HCT116 (cell line): ENCODE measurements at regions not wholly inside any gene's neighbourhood (a gene's known extent, or its start where the extent isn't known, plus 50 kb on each side); places are given as distances from the start of the nearest gene placed in this dataset.

Experiments used
- ATAC-seq: fragments of 200-7000 bp; cut with Tn5 transposase; 2 replicates; pipeline ENCODE4 v1.9.1; 2020; ENCODE audit warnings: mild to moderate bottlenecking, moderate library complexity
- BruUV-seq: library from RNA; stranded (reverse); fragments of 400-500 nt; replicated peaks from 2 replicates; lab custom pipeline; 2021; lab: Mats Ljungman, UMichigan
- CTCF ChIA-PET: fragments of 300-600 bp; sonication (Branson Sonifier 250); formaldehyde crosslinking; loops from one replicate; lab custom pipeline; 2021; ENCODE audit warnings: antibody characterized with exemption; lab: Charles Lee
- POLR2A ChIA-PET: fragments of 300-600, 350-600 bp; sonication (Branson Sonifier 250); formaldehyde crosslinking; loops from one replicate; lab custom pipeline; 2021; ENCODE audit warnings: antibody characterized with exemption; lab: Charles Lee
- RAD21 ChIA-PET, 2 experiments: fragments of 300-600 bp; sonication (Branson Sonifier 250); formaldehyde crosslinking; loops; one replicate each; lab custom pipeline; 2023; ENCODE audit warnings: low total read pairs in 2 of 2; ENCODE audit not compliant: uncharacterized antibody in 2 of 2, unreplicated experiment in 2 of 2, low non-redundant PET in 1 of 2; lab: Charles Lee
- DNase-seq: peaks from one replicate; pipeline ENCODE4 v3.0.0-alpha.2; 2010; ENCODE audit warnings: low read depth, low spot score
- H2AFZ ChIP-seq: fragments of 200-600 bp; shearing (Covaris generic), sonication (generic); 2 replicates; pipeline ENCODE4 v1.6.1; 2017; ENCODE audit warnings: low read depth, mixed run types, mixed read lengths, antibody characterized with exemption, low read length; ENCODE audit not compliant: poor library complexity, severe bottlenecking
- H3K27ac ChIP-seq: 2 replicates; pipeline ENCODE4 v1.5.1; 2012; ENCODE audit warnings: low read depth, low read length
- H3K27me3 ChIP-seq: fragments of 200-600 bp; sonication (generic); 2 replicates; pipeline ENCODE4 v1.6.1; 2016; ENCODE audit warnings: mixed run types, low read length, mixed read lengths; ENCODE audit not compliant: insufficient read depth
- H3K36me3 ChIP-seq, 2 experiments: fragments of 200-500 bp in 1 of 2; fragments of 200-600 bp in 1 of 2; sonication (Bioruptor generic) in 1 of 2; sonication (generic) in 1 of 2; 2 replicates each; pipeline versions ENCODE4 v1.5.1 to v1.6.1; 2014 to 2016; ENCODE audit warnings: low read length in 2 of 2, inconsistent platforms in 1 of 2, mixed read lengths in 1 of 2, mixed run types in 1 of 2; ENCODE audit not compliant: insufficient read depth in 2 of 2, control insufficient read depth in 1 of 2
- H3K4me1 ChIP-seq, 2 experiments: fragments of 200-600 bp in 1 of 2; sonication (generic) in 1 of 2; 2 replicates each; pipeline versions ENCODE4 v1.5.1 to v1.6.1; 2012 to 2017; ENCODE audit warnings: low read length in 2 of 2, inconsistent platforms in 1 of 2, mild to moderate bottlenecking in 1 of 2, mixed read lengths in 1 of 2, mixed run types in 1 of 2, moderate library complexity in 1 of 2; ENCODE audit not compliant: insufficient read depth in 2 of 2, control insufficient read depth in 1 of 2
- H3K4me2 ChIP-seq: fragments of 200-600 bp; sonication (generic); 2 replicates; pipeline ENCODE4 v1.6.1; 2017; ENCODE audit warnings: mixed run types, low read length, mixed read lengths
- H3K4me3 ChIP-seq, 2 experiments: fragments of 200-600 bp in 1 of 2; sonication (generic) in 1 of 2; replicated peaks in 1 of 2; 2 replicates each; pipeline ENCODE4 v1.5.1; 2011 to 2016; ENCODE audit warnings: low read length in 2 of 2, control low read depth in 1 of 2, low read depth in 1 of 2, mild to moderate bottlenecking in 1 of 2, mixed read lengths in 1 of 2, mixed run types in 1 of 2
- H3K79me2 ChIP-seq: fragments of 200-600 bp; sonication (generic); 2 replicates; pipeline ENCODE4 v1.6.1; 2017; ENCODE audit warnings: mild to moderate bottlenecking, mixed run types, low read length, moderate library complexity, mixed read lengths; ENCODE audit not compliant: insufficient read depth
- H3K9ac ChIP-seq: fragments of 200-600 bp; sonication (generic); 2 replicates; pipeline ENCODE4 v1.6.1; 2016; ENCODE audit warnings: low read length, mixed read lengths
- H3K9me2 ChIP-seq: fragments of 200-600 bp; sonication (generic), shearing (Covaris generic); 2 replicates; pipeline ENCODE4 v1.6.1; 2017; ENCODE audit warnings: mixed run types, mild to moderate bottlenecking, moderate library complexity; ENCODE audit not compliant: insufficient read depth
- H3K9me3 ChIP-seq, 2 experiments: fragments of 200-500 bp in 1 of 2; fragments of 200-600 bp in 1 of 2; sonication (Bioruptor generic) in 1 of 2; sonication (generic) in 1 of 2; 2 replicates each; pipeline ENCODE4 v1.6.1; 2014 to 2017; ENCODE audit warnings: low read length in 2 of 2, mixed read lengths in 2 of 2, inconsistent platforms in 1 of 2, low read depth in 1 of 2, mild to moderate bottlenecking in 1 of 2, mixed run types in 1 of 2, moderate library complexity in 1 of 2; ENCODE audit not compliant: control insufficient read depth in 1 of 2, insufficient read depth in 1 of 2
- H4K20me1 ChIP-seq: fragments of 200-600 bp; sonication (generic), shearing (Covaris generic); 2 replicates; pipeline ENCODE4 v1.6.1; 2017; ENCODE audit warnings: mixed run types, mild to moderate bottlenecking, moderate library complexity; ENCODE audit not compliant: insufficient read depth
- CBX3 ChIP-seq: IDR thresholded peaks from 2 replicates; pipeline ENCODE4 v1.6.1; 2012; ENCODE audit warnings: low read depth
- CEBPB ChIP-seq: IDR thresholded peaks from 2 replicates; pipeline ENCODE4 v1.6.1; 2012; ENCODE audit warnings: low read depth
- EGR1 ChIP-seq: IDR thresholded peaks from 2 replicates; pipeline ENCODE4 v1.6.1; 2012; ENCODE audit warnings: low read depth
- EZH2phosphoT487 ChIP-seq: fragments of 200-600 bp; IDR thresholded peaks from 2 replicates; pipeline ENCODE4 v1.6.1; 2018; ENCODE audit warnings: antibody characterized with exemption, borderline replicate concordance
- JUND ChIP-seq: IDR thresholded peaks from 2 replicates; pipeline ENCODE4 v1.6.1; 2012
- POLR2A ChIP-seq: IDR thresholded peaks from 2 replicates; pipeline ENCODE4 v1.7.0; 2011; ENCODE audit warnings: borderline replicate concordance; ENCODE audit not compliant: insufficient read depth, insufficient read length; ENCODE audit errors: extremely low read depth
- RAD21 ChIP-seq: IDR thresholded peaks from 2 replicates; pipeline ENCODE4 v1.6.1; 2012; ENCODE audit warnings: low read depth, mild to moderate bottlenecking
- REST ChIP-seq: IDR thresholded peaks from 2 replicates; pipeline ENCODE4 v1.6.1; 2012; ENCODE audit warnings: low read depth
- SIN3A ChIP-seq: IDR thresholded peaks from 2 replicates; pipeline ENCODE4 v1.6.1; 2012; ENCODE audit warnings: low read depth
- SP1 ChIP-seq: IDR thresholded peaks from 2 replicates; pipeline ENCODE4 v1.6.1; 2012; ENCODE audit warnings: low read depth
- SRF ChIP-seq: IDR thresholded peaks from 2 replicates; pipeline ENCODE4 v1.6.1; 2012; ENCODE audit warnings: low read depth
- TCF7L2 ChIP-seq: IDR thresholded peaks from 2 replicates; pipeline ENCODE4 v1.7.0; 2011; ENCODE audit warnings: borderline replicate concordance, inconsistent platforms; ENCODE audit not compliant: insufficient read depth, insufficient read length; ENCODE audit errors: extremely low read depth
- ZBTB33 ChIP-seq: IDR thresholded peaks from 2 replicates; pipeline ENCODE4 v1.6.1; 2011; ENCODE audit warnings: mild to moderate bottlenecking, low read length, moderate library complexity; ENCODE audit not compliant: insufficient replicate concordance; ENCODE audit errors: extremely low read depth
- intact Hi-C: fragments of 100-400 bp; cut with micrococcal nuclease; formaldehyde crosslinking; loops from 2 replicates; pipeline ENCODE4 v1.10.0; 2022

GRCh38 chr21:35737449-35737848 lies 322.9 kb downstream of the SETD4 start:
- no peak for TF ChIP-seq CBX3
- TF ChIP-seq SP1: no peak
- no peak for TF ChIP-seq JUND
- no peak for TF ChIP-seq TCF7L2
- no peak for TF ChIP-seq EZH2phosphoT487
- TF ChIP-seq SIN3A: no peak
- TF ChIP-seq CEBPB: no peak
- no peak for TF ChIP-seq POLR2A
- TF ChIP-seq SRF: no peak
- no peak for TF ChIP-seq EGR1
- no peak for TF ChIP-seq RAD21
- no peak for TF ChIP-seq ZBTB33
- TF ChIP-seq REST: no peak
- TF ChIP-seq, all 23 proteins: peak for 0
- Histone ChIP-seq H2AFZ (no peak overlapping the region), H3K79me2 (no peaks in the 10 kb centered on the region), H3K36me3 (no peaks in the 10 kb centered on the region), H3K9me3 (peaks cover 2 to 3% of the 10 kb centered on the region in 2 experiments; a peak in 1 of 4 replicates), H3K4me3 (no peak overlapping the region), H3K9me2 (no peaks in the 10 kb centered on the region), H3K27me3 (no peaks in the 10 kb centered on the region), H4K20me1 (no peaks in the 10 kb centered on the region), H3K27ac (no peak overlapping the region), H3K9ac (no peak overlapping the region), H3K4me2 (no peak overlapping the region), H3K4me1 (peaks cover 2 to 11% of the 10 kb centered on the region in 2 experiments; a peak in 2 of 4 replicates)
- ATAC-seq (no peak), DNase-seq (no peak)
- no TSS peak for BruUV-seq
- intact Hi-C loops: no loop called here
- ChIA-PET CTCF (no interaction called here), RAD21 (no interaction called here), POLR2A (no interaction called here)
